B cell (primary cell): ENCODE measurements at regions not wholly inside any gene's neighbourhood (a gene's known extent, or its start where the extent isn't known, plus 50 kb on each side); places are given as distances from the start of the nearest gene placed in this dataset.

Experiments
- ATAC-seq: fragments of 200-7000 bp; cut with Tn5 transposase; one replicate; pipeline ENCODE4 v1.10.0; 2021; ENCODE audit warnings: low read depth, mild to moderate bottlenecking, moderate number of reproducible peaks, moderate library complexity
- CTCF ChIA-PET: fragments of 350-600 bp; sonication (Branson Sonifier 250); formaldehyde crosslinking; loops from one replicate; lab custom pipeline; 2021; ENCODE audit warnings: antibody characterized with exemption, inconsistent platforms; lab: Charles Lee
- POLR2A ChIA-PET: fragments of 350-600 bp; sonication (Branson Sonifier 250); formaldehyde crosslinking; loops from one replicate; lab custom pipeline; 2021; ENCODE audit warnings: antibody characterized with exemption; lab: Charles Lee
- DNase-seq: peaks from one replicate; pipeline ENCODE4 v3.0.0; 2013
- H2AFZ ChIP-seq: 2 replicates; pipeline ENCODE4 v1.6.1; 2012; ENCODE audit warnings: mild to moderate bottlenecking, low read depth, low read length; ENCODE audit not compliant: insufficient read depth, poor library complexity, severe bottlenecking
- H3K27ac ChIP-seq, 2 donors: 1 replicate in 1 of 2; 2 replicates in 1 of 2; pipeline ENCODE4 v1.5.1; 2012 to 2013; ENCODE audit warnings: low read length in 2 of 2, mild to moderate bottlenecking in 2 of 2, moderate library complexity in 1 of 2
- H3K27me3 ChIP-seq, 4 experiments: fragments of 200-600 bp in 1 of 4; sonication (generic) in 1 of 4; replicated peaks in 1 of 4; 1 replicate in 2 of 4; 2 replicates in 2 of 4; pipeline versions ENCODE4 v1.6.1 to v1.7.0; 2013 to 2016; ENCODE audit warnings: low read length in 3 of 4, mild to moderate bottlenecking in 2 of 4, mixed read lengths in 1 of 4, moderate library complexity in 1 of 4; ENCODE audit not compliant: insufficient read depth in 4 of 4, control insufficient read depth in 3 of 4; ENCODE audit errors: control extremely low read depth in 1 of 4
- H3K36me3 ChIP-seq, 2 experiments: replicated peaks in 1 of 2; 1 replicate in 1 of 2; 2 replicates in 1 of 2; pipeline versions ENCODE4 v1.6.1 to v1.7.1; 2013; ENCODE audit warnings: low read length in 1 of 2; ENCODE audit not compliant: insufficient read depth in 2 of 2, control insufficient read depth in 1 of 2; ENCODE audit errors: control extremely low read depth in 1 of 2, extremely low read depth in 1 of 2
- H3K4me1 ChIP-seq, 2 donors: fragments of 200-600 bp in 1 of 2; sonication (generic) in 1 of 2; 1 replicate in 1 of 2; 2 replicates in 1 of 2; pipeline versions ENCODE4 v1.5.1 to v1.6.1; 2013 to 2017; ENCODE audit warnings: low read length in 2 of 2; ENCODE audit not compliant: control insufficient read depth in 2 of 2, insufficient read depth in 2 of 2
- H3K4me2 ChIP-seq: replicated peaks from 2 replicates; pipeline ENCODE3; 2012; ENCODE audit warnings: mild to moderate bottlenecking, low read depth, low read length; ENCODE audit not compliant: poor library complexity, severe bottlenecking
- H3K4me3 ChIP-seq, 5 experiments: fragments of 200-600 bp in 1 of 5; sonication (generic) in 1 of 5; 1 replicate in 3 of 5; 2 replicates in 2 of 5; pipeline versions ENCODE4 v1.5.1 to v1.7.0; 2011 to 2016; ENCODE audit warnings: low read length in 4 of 5, mild to moderate bottlenecking in 4 of 5, low read depth in 2 of 5, control low read depth in 1 of 5, moderate library complexity in 1 of 5; ENCODE audit not compliant: insufficient read depth in 1 of 5; ENCODE audit errors: control extremely low read depth in 1 of 5, extremely low read depth in 1 of 5
- H3K79me2 ChIP-seq: fragments of 200-600 bp; sonication (generic); one replicate; pipeline ENCODE4 v1.6.0; 2016; ENCODE audit warnings: low read length; ENCODE audit not compliant: control insufficient read depth, insufficient read depth
- H3K9ac ChIP-seq: fragments of 200-600 bp; sonication (generic); 2 replicates; pipeline ENCODE4 v1.6.1; 2017; ENCODE audit warnings: mild to moderate bottlenecking, low read length, moderate library complexity
- H3K9me3 ChIP-seq, 3 donors: one replicate each; pipeline versions ENCODE4 v1.6.1 to v1.7.1; 2013; ENCODE audit warnings: low read length in 2 of 3; ENCODE audit not compliant: control insufficient read depth in 2 of 3, insufficient read depth in 1 of 3; ENCODE audit errors: control extremely low read depth in 1 of 3
- H4K20me1 ChIP-seq: 2 replicates; pipeline ENCODE4 v1.6.0; 2012; ENCODE audit warnings: mild to moderate bottlenecking, low read length; ENCODE audit not compliant: insufficient read depth, control insufficient read depth, poor library complexity, severe bottlenecking
- H3K27ac Mint-ChIP-seq: one replicate; pipeline ENCODE4 v1.8.0; 2021; ENCODE audit warnings: mixed read lengths
- H3K27me3 Mint-ChIP-seq: one replicate; pipeline ENCODE4 v1.8.0; 2021; ENCODE audit warnings: mixed read lengths
- H3K4me1 Mint-ChIP-seq: one replicate; pipeline ENCODE4 v1.8.0; 2021; ENCODE audit warnings: mixed read lengths
- H3K4me3 Mint-ChIP-seq: one replicate; pipeline ENCODE4 v1.8.0; 2021; ENCODE audit warnings: mixed read lengths
- H3K9me3 Mint-ChIP-seq: one replicate; pipeline ENCODE4 v1.8.0; 2022; ENCODE audit warnings: mixed read lengths; ENCODE audit not compliant: insufficient read depth
- EZH2 ChIP-seq: IDR thresholded peaks from 2 replicates; pipeline ENCODE4 v1.6.1; 2012; ENCODE audit warnings: borderline replicate concordance, low read depth, mild to moderate bottlenecking, moderate library complexity, low read length; ENCODE audit not compliant: insufficient read depth, poor library complexity, severe bottlenecking
- WGBS: methylation state at CpG from one replicate; pipeline ENCODE4 v1.1.5; 2013; ENCODE audit warnings: missing lambda C conversion rate; ENCODE audit not compliant: insufficient coverage; 5-methylcytosine and 5-hydroxymethylcytosine counted together
- intact Hi-C: fragments of 100-400 bp; cut with micrococcal nuclease; formaldehyde crosslinking; loops from one replicate; pipeline ENCODE4 v1.10.0; 2022
- TF ChIP-seq, protein P1 (sequence below): fragments of 200-600 bp; IDR thresholded peaks from one replicate; pipeline ENCODE4 v1.8.0; 2022; ENCODE audit warnings: antibody characterized with exemption, mild to moderate bottlenecking

DNA sequence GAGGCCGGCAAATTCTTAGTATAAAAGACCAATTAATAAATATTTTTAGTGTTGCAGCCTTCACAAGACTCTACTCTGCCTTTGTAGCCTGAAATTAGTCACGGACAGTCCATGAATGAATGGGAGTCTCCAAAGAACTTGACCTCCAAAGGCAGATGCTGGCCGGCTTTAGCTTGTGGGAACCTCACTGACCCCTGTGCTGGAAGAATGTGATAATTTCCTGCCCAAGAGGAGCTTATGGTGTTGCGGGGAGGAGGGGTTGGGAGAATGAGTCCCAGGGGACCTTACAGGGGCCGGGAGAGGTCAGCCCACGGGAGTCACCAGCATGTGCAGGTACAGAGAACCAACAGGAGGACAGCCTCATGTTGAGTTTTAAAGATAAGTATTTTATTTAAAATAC, 143.1 kb downstream of the IRX2 start:
- Mint-ChIP-seq H3K9me3 (peaks cover 3% of the 10 kb centered on the region), H3K27me3 (no peaks in the 10 kb centered on the region), H3K4me3 (no peak overlapping the region), H3K27ac (no peak overlapping the region), H3K4me1 (no peaks in the 10 kb centered on the region)
- ChIA-PET CTCF (no interaction called here), POLR2A (no interaction called here)
- TF ChIP-seq EZH2 = no peak
- TF ChIP-seq, protein P1, sequence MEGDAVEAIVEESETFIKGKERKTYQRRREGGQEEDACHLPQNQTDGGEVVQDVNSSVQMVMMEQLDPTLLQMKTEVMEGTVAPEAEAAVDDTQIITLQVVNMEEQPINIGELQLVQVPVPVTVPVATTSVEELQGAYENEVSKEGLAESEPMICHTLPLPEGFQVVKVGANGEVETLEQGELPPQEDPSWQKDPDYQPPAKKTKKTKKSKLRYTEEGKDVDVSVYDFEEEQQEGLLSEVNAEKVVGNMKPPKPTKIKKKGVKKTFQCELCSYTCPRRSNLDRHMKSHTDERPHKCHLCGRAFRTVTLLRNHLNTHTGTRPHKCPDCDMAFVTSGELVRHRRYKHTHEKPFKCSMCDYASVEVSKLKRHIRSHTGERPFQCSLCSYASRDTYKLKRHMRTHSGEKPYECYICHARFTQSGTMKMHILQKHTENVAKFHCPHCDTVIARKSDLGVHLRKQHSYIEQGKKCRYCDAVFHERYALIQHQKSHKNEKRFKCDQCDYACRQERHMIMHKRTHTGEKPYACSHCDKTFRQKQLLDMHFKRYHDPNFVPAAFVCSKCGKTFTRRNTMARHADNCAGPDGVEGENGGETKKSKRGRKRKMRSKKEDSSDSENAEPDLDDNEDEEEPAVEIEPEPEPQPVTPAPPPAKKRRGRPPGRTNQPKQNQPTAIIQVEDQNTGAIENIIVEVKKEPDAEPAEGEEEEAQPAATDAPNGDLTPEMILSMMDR = no peak
- no peak overlapping the region for H3K27ac ChIP-seq
- H3K27me3 ChIP-seq = no peaks in the 10 kb centered on the region
- H3K4me1 ChIP-seq = no peaks in the 10 kb centered on the region
- WGBS = 100% methylated on average over 4 of the region's 6 CpGs
- peaks cover 0 to 30% (median 0%) of the 10 kb centered on the region in 3 donors for H3K9me3 ChIP-seq
- H3K4me3 ChIP-seq = no peak overlapping the region
- H3K79me2 ChIP-seq = no peaks in the 10 kb centered on the region
- no peaks in the 10 kb centered on the region for H3K36me3 ChIP-seq
- H3K9ac ChIP-seq = no peak overlapping the region
- intact Hi-C loops = no loop called here
- no peak overlapping the region for H3K4me2 ChIP-seq
- no peak for DNase-seq
- ATAC-seq = no peak
- no peak overlapping the region for H2AFZ ChIP-seq
- H4K20me1 ChIP-seq = no peaks in the 10 kb centered on the region

DNA sequence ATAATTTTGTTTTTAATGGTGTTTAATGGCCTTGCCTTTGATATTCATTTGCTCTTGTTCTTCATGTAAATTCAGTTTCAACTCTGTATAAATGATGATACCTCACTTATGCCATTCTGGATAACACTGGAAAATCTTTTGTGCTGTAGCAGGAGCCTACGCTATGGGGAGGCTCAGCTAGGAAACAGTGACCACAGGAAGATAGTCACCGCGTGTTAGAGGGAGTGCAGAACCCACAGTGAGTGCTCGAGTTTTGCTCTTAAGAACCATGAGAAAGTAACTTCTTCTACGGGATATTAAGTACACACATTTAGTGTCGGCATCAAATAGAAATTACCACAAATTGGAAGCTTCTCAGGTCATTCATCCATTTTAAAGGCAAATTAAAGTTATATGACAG, 143.9 kb downstream of the IRX2 start:
- 80% methylated on average over 4 of the region's 6 CpGs for WGBS
- Histone ChIP-seq H3K4me2 (no peak overlapping the region), H3K9me3 (peaks cover 0 to 25% (median 0%) of the 10 kb centered on the region in 3 donors), H3K79me2 (no peaks in the 10 kb centered on the region), H3K36me3 (no peaks in the 10 kb centered on the region), H3K4me1 (no peaks in the 10 kb centered on the region), H4K20me1 (no peaks in the 10 kb centered on the region), H3K9ac (no peak overlapping the region), H3K4me3 (no peak overlapping the region), H2AFZ (no peak overlapping the region), H3K27me3 (no peaks in the 10 kb centered on the region), H3K27ac (no peak overlapping the region)
- Mint-ChIP-seq H3K4me1 (no peaks in the 10 kb centered on the region), H3K9me3 (peaks cover 2% of the 10 kb centered on the region), H3K27me3 (no peaks in the 10 kb centered on the region), H3K27ac (no peak overlapping the region), H3K4me3 (no peak overlapping the region)
- DNase-seq (no peak), ATAC-seq (no peak)
- TF ChIP-seq, protein P1 = no peak
- TF ChIP-seq EZH2 = no peak
- CTCF ChIA-PET = no interaction called here
- intact Hi-C loops = no loop called here
- POLR2A ChIA-PET = no interaction called here
